ENCODE measurements at regions not wholly inside any gene's neighbourhood (a gene's known extent, or its start where the extent isn't known, plus 50 kb on each side); places are given as distances from the start of the nearest gene placed in this dataset.

GRCh38 chr7:119842786-119843185, 430.2 kb upstream of the KCND2 start:
- no peak for TF ChIP-seq EZH2 (IDR thresholded peaks at IDR 0.05; ENCODE audit: borderline replicate concordance, low read depth, low read length, poor library complexity, severe bottlenecking)
- TF ChIP-seq, protein P1, sequence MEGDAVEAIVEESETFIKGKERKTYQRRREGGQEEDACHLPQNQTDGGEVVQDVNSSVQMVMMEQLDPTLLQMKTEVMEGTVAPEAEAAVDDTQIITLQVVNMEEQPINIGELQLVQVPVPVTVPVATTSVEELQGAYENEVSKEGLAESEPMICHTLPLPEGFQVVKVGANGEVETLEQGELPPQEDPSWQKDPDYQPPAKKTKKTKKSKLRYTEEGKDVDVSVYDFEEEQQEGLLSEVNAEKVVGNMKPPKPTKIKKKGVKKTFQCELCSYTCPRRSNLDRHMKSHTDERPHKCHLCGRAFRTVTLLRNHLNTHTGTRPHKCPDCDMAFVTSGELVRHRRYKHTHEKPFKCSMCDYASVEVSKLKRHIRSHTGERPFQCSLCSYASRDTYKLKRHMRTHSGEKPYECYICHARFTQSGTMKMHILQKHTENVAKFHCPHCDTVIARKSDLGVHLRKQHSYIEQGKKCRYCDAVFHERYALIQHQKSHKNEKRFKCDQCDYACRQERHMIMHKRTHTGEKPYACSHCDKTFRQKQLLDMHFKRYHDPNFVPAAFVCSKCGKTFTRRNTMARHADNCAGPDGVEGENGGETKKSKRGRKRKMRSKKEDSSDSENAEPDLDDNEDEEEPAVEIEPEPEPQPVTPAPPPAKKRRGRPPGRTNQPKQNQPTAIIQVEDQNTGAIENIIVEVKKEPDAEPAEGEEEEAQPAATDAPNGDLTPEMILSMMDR (conservative IDR thresholded peaks at IDR 0.05; ENCODE audit: low read depth, low read length) = no peak

All from A673 (cell line).